ENCODE measurements at regions not wholly inside any gene's neighbourhood (a gene's known extent, or its start where the extent isn't known, plus 50 kb on each side); places are given as distances from the start of the nearest gene placed in this dataset.

DNA sequence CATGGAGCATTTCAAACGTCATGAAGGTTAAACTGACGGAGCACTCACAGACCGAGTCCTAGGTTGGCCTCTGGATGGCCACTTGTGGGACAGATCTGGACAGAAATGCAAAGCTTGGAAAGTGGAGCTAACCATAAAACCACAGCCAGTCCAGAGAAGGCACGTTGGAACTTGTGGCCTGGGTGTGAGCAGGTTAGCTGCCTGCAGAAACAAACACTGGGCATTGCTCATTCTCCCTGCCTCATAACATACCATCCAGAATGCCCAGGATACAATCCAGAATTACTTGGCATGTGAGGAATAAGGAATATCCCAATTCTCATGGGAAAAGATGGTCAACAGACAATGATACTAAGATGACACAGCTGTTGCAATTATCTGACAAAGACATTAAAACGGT is 1005.0 kb downstream of the TBC1D22A start:
- no peak for DNase-seq

- DNase-seq: no peak
Observed at GRCh38 chr22:47765757-47766156, 1003.3 kb downstream of the TBC1D22A start.

GRCh38 chr22:47762141-47762540 is 999.7 kb downstream of the TBC1D22A start:
- DNase-seq: no peak

DNA sequence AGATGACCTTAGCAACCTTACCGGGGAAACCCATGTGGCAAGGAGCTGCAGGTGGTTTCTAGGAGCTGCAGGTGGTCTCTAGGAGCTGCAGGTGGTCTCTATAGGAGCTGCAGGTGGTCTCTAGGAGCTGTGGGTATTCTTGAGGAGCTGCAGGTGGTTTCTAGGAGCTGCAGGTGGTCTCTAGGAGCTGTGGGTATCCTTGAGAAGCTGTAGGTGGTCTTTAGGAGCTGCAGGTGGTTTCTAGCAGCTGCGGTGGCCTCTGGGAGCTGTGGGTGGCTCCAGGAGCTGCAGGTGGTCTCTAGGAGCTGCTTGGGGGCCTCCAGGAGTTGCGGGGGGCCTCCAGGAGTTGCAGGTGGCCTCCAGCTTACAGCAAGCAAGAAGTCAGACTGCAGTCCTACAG is 997.5 kb downstream of the TBC1D22A start:
- DNase-seq: no peak

GRCh38 chr22:47757741-47758140 is 995.3 kb downstream of the TBC1D22A start:
- no peak for DNase-seq

DNA sequence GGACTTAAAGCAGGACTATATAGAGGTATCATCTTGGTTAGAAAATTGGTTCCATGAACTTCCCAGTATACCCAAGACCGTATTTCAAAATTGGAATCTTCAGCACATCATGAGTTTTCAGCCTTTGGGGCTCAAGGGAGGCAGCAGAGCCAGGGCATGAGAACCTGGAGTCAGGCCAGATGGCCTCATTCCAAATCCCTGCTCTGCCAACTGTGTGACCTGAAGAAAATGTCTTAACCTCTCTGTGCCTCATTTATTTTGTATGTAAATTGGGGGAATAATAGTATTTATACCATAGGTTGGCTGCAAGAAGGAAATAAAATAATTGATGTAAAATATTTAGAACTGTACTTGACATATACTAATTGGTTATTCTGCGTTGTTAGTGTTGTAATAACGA is 987.6 kb downstream of the TBC1D22A start:
- no peak for DNase-seq

- no peak for DNase-seq
Observed at GRCh38 chr22:47748957-47749356, 986.5 kb downstream of the TBC1D22A start.

GRCh38 chr22:47748271-47748670 is 985.8 kb downstream of the TBC1D22A start:
- no peak for DNase-seq

- no peak for DNase-seq
Observed at GRCh38 chr22:47740109-47740805, 977.8 kb downstream of the TBC1D22A start.

DNA sequence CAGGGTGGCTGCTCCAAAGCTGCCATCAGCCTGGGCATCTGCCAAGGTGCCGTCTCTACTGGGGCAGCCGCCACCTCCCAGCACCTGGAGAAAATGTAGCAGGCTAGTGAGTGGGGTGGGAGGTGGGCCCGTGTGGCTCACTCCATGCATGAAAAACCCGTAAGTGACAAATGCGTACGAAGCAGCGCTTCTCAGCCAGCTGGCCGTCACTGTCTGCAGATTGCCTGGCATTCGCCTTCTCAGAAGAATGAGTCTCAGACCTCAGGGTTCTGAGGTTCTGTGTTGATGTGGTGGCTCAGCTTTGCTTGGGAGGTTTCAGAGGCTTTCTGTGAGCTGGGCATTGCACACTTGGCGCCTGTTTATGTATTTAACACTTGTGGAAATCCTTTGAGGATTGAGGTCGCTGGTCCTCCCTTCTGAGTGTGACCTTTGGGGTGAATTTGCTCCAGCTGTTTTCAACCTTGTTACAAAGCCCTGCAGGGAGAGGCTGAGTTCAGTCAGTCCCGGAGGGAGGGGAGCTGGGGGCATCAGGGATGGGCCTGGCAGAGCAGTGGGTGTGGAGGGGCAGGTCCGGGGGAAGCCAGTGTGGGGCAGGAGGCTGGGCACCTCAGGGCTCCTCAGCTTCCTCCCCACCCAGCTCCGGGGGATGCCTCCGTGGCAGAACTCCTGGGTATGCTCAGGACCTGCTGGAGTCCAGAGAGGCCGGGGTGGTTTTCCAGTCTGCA is 977.0 kb downstream of the TBC1D22A start:
- no peak for DNase-seq

DNA sequence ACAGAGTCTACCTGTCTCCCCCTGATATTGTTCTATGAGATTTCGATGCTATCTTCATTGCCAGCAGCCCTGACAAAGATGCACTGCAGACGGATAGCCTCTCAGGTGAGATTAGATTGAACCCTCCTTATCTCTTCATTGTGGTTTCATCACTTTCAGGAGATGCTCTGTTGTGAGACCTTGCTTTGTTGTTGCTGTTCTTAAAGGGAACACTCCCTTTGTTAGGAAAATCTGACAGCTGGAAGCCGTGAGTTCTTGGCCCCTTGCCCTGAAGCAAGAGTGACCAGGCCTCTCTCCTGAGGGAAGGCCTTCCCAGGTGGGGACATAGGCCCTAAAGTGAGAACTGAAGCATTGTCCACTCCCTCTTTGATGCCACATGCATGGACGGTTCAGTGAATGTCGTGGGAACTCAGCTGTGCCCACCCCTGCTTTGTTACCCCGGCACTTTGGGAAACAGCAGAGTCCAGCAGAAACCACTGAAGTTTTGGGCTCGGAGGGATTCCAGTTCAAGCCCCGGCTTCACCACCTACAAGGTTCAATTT is 976.1 kb downstream of the TBC1D22A start:
- no peak for DNase-seq

DNA sequence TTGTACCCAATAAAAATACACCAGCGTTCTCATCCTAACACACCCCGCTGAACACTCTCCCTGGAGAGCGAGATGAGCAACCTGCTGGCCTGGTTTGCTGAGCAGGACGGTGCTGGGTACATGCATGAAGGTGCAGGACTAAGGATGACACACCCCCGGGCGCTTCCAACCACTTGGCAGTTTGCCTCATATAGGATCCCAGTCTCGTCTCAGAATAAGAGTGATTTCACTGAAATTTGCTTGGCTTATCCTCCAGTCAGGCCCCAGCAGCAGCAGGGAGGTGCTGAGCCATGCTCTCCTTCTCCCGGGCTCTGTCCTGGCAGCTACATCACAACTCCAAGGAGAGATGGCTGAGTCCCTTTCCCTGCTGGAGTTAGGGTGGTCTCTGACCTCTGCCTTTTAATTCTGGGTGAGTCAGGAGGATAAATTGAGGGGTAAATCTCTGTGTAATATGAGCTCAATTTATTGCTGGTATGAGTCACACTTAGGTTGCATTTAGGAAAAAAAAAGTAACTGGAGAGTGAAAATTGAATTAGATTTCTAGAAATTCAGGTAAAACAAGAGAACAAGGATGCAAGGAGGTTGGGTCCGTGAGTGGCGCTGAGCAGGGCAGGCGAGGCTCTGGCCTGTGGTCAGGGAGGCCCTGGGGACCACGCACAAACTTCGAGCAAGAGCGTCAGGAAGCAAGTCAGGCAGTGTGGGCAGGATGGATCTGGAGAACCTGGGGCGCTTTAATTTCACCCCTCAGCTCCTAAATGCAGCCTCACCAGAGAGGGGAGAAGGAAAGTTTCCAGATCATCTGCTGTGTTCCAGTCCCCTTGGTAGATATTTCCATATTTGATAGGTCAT is 974.0 kb downstream of the TBC1D22A start:
- no peak for DNase-seq

DNA sequence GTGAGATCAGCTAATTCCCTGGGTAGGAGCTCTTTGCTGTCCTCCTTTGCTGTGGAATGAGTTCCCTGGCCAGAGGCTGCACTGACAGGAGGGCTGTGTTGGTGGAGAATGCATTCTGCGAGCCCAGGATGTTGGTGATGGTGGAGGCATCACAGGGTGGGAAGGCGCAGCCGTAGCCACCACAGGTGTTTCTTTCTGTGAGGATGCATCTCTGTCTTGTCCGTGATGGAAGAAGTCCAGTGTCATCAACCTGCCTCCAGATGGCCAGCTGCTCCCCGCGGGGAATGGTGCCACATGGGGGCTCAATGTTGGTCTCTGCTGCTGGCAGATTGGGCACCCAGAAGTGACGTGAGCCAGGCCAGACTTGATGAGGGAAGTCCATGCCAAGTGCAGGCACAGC is 972.1 kb downstream of the TBC1D22A start:
- DNase-seq: no peak

GRCh38 chr22:47727641-47728040 is 965.2 kb downstream of the TBC1D22A start:
- DNase-seq: no peak

DNA sequence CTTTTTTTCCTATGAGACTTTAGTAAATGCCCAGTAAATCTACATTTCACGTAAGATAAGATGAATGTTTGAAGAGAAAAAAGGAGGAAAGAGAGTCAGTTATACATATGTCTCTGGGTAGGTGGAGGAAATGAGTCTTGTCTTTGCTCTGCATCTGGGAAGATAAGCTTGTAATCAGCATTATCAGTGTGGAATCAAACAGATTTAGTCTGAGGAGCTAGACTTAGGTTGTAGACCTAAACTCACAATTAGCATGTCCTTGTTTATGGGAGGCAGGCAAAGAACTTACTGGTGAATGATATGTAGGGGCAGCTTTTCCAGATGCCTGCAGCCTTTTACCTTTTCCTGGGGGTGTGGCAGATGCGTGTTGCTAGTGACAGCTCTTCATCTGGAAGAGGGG is 962.3 kb downstream of the TBC1D22A start:
- no peak for DNase-seq

DNA sequence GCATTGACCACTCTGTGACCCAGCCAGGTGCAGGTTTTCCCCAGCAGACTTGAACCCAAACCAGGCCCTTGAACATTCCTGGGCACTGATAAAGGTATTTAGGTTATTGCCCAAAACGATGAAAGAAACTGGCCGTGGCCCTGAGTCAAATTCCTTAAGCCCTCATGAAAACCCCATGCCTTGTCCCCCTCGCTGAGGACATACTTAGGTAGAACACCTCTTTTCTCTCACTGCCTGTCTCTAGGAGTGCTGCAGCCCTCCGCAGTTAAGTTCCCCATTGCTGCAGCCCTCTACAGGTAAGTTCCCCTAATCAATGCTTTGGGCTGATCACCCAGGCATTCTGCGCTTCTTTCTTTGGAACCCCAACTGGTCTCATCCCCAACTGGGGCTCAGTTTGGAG is 961.6 kb downstream of the TBC1D22A start:
- no peak for DNase-seq

GRCh38 chr22:47718337-47718736 is 955.9 kb downstream of the TBC1D22A start:
- no peak for DNase-seq

- DNase-seq: no peak
Observed at GRCh38 chr22:47716890-47717615, 954.6 kb downstream of the TBC1D22A start.

- no peak for DNase-seq
Observed at GRCh38 chr22:47715866-47716578, 953.6 kb downstream of the TBC1D22A start.

GRCh38 chr22:47713941-47714340 is 951.5 kb downstream of the TBC1D22A start:
- no peak for DNase-seq

GRCh38 chr22:47710135-47710534 is 947.7 kb downstream of the TBC1D22A start:
- DNase-seq: no peak

- DNase-seq: no peak
Observed at GRCh38 chr22:47705350-47705749, 942.9 kb downstream of the TBC1D22A start.
